Retinal pigment epithelial cell (primary cell): ENCODE measurements at regions not wholly inside any gene's neighbourhood (a gene's known extent, or its start where the extent isn't known, plus 50 kb on each side); places are given as distances from the start of the nearest gene placed in this dataset.

Experiments used
- DNase-seq: peaks from one replicate; pipeline ENCODE4 v3.0.0-alpha.2; 2010; ENCODE audit warnings: low read depth
- H3K4me3 ChIP-seq: 2 replicates; pipeline ENCODE4 v1.5.1; 2011; ENCODE audit warnings: mild to moderate bottlenecking, low read length, control low read depth, moderate library complexity
- TF ChIP-seq, protein P1 (sequence below): conservative IDR thresholded peaks from 2 replicates; pipeline ENCODE4 v1.5.1; 2011; ENCODE audit warnings: low read depth, low read length, control low read depth, inconsistent platforms

DNA sequence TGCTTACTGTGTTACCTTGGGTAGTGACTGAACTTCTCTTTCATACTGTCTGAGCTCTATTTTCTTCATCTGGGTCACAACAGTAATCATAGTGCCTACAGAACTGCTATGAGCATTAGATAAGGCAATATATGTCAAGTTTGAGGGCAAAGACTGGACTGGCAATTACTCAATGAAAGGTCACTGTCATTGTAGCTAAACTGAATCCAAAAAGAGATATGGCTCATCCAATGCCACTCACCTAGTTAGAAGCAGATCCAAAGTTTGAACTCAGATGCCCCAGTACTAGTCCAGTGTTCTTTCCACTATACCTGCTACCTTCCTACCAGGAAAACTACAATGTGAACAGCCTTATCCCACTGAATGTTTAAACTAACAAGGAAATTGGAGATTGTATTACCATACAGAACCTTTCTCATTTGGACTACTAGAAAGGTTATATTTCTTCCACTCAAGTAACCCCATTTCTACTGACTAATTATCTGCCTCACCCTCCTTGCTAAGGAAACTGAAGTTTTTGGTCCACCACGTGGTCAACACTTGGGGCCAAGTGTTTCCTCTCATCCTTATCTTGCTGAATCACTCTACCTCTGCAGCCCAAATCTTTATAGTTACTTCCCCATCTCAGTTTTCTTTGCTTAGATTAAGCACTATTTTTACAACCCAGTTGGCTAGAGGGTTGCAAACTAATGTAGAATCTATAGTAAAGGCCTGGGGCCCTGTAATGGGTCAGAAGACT lies 202.3 kb upstream of the LPP start:
- no peak for DNase-seq
- TF ChIP-seq, protein P1, sequence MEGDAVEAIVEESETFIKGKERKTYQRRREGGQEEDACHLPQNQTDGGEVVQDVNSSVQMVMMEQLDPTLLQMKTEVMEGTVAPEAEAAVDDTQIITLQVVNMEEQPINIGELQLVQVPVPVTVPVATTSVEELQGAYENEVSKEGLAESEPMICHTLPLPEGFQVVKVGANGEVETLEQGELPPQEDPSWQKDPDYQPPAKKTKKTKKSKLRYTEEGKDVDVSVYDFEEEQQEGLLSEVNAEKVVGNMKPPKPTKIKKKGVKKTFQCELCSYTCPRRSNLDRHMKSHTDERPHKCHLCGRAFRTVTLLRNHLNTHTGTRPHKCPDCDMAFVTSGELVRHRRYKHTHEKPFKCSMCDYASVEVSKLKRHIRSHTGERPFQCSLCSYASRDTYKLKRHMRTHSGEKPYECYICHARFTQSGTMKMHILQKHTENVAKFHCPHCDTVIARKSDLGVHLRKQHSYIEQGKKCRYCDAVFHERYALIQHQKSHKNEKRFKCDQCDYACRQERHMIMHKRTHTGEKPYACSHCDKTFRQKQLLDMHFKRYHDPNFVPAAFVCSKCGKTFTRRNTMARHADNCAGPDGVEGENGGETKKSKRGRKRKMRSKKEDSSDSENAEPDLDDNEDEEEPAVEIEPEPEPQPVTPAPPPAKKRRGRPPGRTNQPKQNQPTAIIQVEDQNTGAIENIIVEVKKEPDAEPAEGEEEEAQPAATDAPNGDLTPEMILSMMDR, result no peak
- no peak overlapping the region for H3K4me3 ChIP-seq

GRCh38 chr3:187952849-187953248 lies 201.1 kb upstream of the LPP start:
- TF ChIP-seq, protein P1, result no peak
- H3K4me3 ChIP-seq, result no peak overlapping the region
- DNase-seq, result no peak

GRCh38 chr3:187954516-187954872 lies 199.5 kb upstream of the LPP start:
- H3K4me3 ChIP-seq, result no peak overlapping the region
- TF ChIP-seq, protein P1, result no peak
- no peak for DNase-seq

DNA sequence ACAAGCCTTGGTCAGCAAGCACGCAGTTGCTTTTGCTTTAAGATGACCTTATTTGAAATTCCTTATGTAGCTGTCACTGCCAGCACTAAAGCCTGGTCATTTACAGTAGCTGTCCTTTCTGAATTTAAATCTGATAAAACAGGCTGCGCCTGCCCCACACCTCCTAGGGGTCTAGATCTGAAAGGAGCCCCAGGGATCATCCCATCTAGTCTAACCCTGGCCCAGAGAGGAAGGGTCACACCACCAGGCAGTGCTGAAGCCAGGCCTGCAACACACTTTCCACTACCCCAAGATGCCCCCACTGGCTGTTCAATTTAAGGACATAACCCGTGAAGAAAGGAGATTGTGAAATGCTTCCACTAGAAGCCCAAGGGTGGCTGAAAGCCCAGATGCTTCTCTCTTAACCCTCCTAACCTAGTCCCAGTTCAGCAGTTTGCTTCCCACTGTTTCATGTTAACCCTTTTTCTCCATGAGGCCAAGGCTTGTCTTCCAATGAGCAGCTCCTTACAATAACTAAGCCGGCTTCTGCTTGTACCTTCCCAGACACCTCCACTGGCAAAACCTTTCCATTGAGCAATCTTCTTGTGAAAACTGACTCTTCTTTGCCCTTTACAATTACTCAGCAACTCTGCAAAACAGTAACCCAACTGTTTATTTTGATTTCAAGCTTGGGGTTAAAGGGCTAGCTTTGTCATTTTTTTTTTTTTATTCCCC lies 198.9 kb upstream of the LPP start:
- TF ChIP-seq, protein P1, result no peak
- H3K4me3 ChIP-seq, result no peak overlapping the region
- DNase-seq, result no peak

DNA sequence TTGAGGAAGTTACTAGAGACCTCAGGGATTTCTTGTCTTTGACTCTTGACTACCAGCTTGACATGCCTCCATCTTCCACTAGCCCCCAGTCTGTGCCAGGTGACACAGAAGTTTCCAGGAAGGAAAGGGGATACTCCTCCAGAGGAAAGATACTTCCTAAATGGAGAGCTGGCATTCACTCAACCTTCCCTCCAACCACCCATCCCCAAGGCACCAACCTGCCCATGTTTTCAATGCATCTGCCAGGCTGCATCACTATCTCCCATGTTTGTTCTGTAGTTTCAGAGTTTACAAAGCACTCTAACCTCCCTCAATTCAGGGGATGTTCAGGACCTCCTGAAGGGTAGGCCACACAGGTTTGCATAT lies 198.4 kb upstream of the LPP start:
- H3K4me3 ChIP-seq, result no peak overlapping the region
- no peak for DNase-seq
- TF ChIP-seq, protein P1, result no peak

DNA sequence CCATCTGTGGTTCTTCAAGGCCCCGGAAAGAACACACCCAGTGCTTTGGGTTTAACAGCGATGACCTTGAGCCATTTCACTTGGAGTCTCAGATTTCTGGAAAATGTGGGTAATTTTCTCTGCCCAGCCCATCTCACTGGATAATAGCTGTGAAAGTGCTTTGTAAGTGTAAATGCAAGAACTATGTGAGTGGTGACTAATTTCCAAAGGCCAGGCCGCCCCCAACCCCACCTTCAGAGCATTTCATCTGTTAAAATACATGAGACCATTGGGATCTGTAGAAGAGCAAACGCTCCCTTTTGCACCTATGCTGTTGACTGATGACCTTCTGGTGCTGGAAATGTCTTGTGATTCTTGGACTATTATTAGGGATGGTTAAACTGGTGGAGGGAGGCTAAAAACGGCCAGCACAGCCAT lies 196.8 kb upstream of the LPP start:
- TF ChIP-seq, protein P1, result no peak
- DNase-seq, result no peak
- H3K4me3 ChIP-seq, result no peak overlapping the region

DNA sequence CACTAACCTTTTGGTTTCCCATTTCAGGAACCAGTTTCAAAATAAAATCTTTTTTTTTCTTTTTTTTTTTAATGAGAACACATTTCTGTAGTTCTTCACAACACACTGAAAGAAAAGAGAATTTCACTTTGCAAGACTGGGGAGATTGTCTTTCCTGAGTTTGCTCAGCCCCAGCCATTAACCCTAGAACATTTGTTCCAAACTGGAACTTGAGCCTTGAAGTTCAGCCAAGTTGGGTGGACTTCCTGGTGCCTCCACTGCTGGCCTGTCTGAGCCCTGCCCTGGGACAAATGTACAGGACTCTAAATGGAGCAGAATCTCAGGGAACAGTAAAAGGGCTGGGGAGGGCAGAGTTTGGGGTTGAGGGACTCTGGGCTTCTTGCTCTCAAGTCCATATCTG lies 196.4 kb upstream of the LPP start:
- TF ChIP-seq, protein P1, result no peak
- no peak overlapping the region for H3K4me3 ChIP-seq
- DNase-seq, result no peak
